ENCODE measurements at regions not wholly inside any gene's neighbourhood (a gene's known extent, or its start where the extent isn't known, plus 50 kb on each side); places are given as distances from the start of the nearest gene placed in this dataset.

DNA sequence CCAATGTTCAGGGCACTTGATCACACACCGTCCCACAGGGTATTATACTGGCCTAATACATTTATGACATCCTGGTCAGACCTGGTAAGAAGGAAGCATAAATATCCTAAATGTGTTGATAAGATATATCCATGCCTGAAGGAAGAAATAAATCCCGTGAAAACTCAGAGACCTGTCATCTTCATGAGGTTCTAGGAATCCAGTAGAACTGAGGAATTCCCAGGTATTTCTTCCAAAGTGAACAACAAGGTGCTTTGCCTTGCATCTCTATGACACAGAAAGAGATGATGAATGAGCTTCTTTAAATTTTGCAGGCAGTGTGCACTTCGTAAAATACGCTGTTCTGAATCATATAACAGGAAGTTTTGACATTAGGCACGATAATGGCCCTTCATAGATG is 78.1 kb upstream of the VGLL3 start:
- TF ChIP-seq, protein P1, sequence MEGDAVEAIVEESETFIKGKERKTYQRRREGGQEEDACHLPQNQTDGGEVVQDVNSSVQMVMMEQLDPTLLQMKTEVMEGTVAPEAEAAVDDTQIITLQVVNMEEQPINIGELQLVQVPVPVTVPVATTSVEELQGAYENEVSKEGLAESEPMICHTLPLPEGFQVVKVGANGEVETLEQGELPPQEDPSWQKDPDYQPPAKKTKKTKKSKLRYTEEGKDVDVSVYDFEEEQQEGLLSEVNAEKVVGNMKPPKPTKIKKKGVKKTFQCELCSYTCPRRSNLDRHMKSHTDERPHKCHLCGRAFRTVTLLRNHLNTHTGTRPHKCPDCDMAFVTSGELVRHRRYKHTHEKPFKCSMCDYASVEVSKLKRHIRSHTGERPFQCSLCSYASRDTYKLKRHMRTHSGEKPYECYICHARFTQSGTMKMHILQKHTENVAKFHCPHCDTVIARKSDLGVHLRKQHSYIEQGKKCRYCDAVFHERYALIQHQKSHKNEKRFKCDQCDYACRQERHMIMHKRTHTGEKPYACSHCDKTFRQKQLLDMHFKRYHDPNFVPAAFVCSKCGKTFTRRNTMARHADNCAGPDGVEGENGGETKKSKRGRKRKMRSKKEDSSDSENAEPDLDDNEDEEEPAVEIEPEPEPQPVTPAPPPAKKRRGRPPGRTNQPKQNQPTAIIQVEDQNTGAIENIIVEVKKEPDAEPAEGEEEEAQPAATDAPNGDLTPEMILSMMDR (IDR thresholded peaks at IDR 0.05): no peak
- TF ChIP-seq POLR2A (IDR thresholded peaks at IDR 0.05): no peak

All from thyroid gland (tissue), 4 donors.